ENCODE measurements at regions not wholly inside any gene's neighbourhood (a gene's known extent, or its start where the extent isn't known, plus 50 kb on each side); places are given as distances from the start of the nearest gene placed in this dataset.

DNA sequence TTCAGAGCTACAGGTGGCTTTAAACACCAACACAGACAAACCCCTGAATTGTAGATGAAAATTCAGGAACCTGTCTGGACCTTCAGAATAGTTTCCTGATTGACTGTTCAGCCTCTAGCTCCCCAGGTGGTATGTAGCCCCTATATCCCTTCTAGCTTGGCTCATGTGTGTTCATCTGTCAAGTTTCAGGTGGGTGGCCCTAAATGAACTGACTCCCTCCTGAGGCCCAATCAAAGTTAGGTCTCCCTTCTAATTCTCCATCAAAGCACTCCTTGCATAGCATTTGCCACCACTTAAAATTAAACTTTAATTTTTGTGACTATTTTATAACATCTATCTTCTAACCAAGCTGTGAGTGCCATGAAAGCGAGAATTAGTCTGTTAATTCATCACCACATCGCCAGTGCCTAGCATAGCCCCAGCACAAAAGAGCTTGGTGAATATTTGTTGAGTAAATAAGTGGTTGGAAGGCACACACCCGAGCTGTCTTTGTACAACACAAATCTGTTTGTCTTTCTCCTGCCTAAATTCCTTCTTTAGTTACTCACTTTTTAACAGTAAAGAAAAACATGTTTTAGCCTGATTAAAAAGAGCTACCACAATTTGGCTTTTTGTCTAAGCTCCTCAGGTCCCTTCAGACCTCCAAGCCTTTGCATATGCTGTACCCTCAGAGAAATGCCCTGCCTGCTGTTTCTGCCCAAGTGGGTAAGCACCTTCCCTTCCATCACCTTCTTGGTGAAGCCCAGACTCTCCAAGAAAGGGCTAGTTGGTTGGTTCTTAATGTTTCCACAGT is 138.1 kb upstream of the HMHB1 start:
- no peak overlapping the region for H3K27ac ChIP-seq (ENCODE audit: low read depth in 1 of 3, low read length in 2 of 3)
- no peaks in the 10 kb centered on the region for H3K36me3 ChIP-seq (ENCODE audit: control insufficient read depth in 3 of 3, insufficient read depth in 2 of 3, low read depth in 1 of 3, low read length in 3 of 3)
- H3K27me3 ChIP-seq (ENCODE audit: control insufficient read depth in 3 of 3, insufficient read depth in 3 of 3, low read length in 3 of 3), result no peaks in the 10 kb centered on the region
- peaks cover 0 to 4% of the 10 kb centered on the region in 2 donors for H3K9me3 ChIP-seq (ENCODE audit: control insufficient read depth in 2 of 2, insufficient read depth in 1 of 2, low read depth in 1 of 2, low read length in 1 of 2)
- FAIRE-seq, result no peak
- WGBS, 3 donors, result 71 to 88% (median 73%) methylated on average over 3 of the region's 3 CpGs
- no peak for DNase-seq
- H3K4me1 ChIP-seq (ENCODE audit: control insufficient read depth in 3 of 3, insufficient read depth in 2 of 3, low read depth in 1 of 3, low read length in 2 of 3), result no peaks in the 10 kb centered on the region
- no peak overlapping the region for H3K4me3 ChIP-seq (ENCODE audit: low read depth in 1 of 3, low read length in 3 of 3)

- Histone ChIP-seq H3K4me3 (ENCODE audit: low read depth in 1 of 3, low read length in 3 of 3) (no peak overlapping the region), H3K27ac (ENCODE audit: low read depth in 1 of 3, low read length in 2 of 3) (no peak overlapping the region), H3K9me3 (ENCODE audit: control insufficient read depth in 2 of 2, insufficient read depth in 1 of 2, low read depth in 1 of 2, low read length in 1 of 2) (peaks cover 0 to 4% of the 10 kb centered on the region in 2 donors), H3K27me3 (ENCODE audit: control insufficient read depth in 3 of 3, insufficient read depth in 3 of 3, low read length in 3 of 3) (no peaks in the 10 kb centered on the region), H3K36me3 (ENCODE audit: control insufficient read depth in 3 of 3, insufficient read depth in 2 of 3, low read depth in 1 of 3, low read length in 3 of 3) (no peaks in the 10 kb centered on the region), H3K4me1 (ENCODE audit: control insufficient read depth in 3 of 3, insufficient read depth in 2 of 3, low read depth in 1 of 3, low read length in 2 of 3) (no peaks in the 10 kb centered on the region)
- no peak for FAIRE-seq
- DNase-seq, result no peak
Measured at GRCh38 chr5:143672806-143673205, 139.2 kb upstream of the HMHB1 start.

GRCh38 chr5:143671674-143672569 is 140.0 kb upstream of the HMHB1 start:
- FAIRE-seq, result no peak
- H3K36me3 ChIP-seq (ENCODE audit: control insufficient read depth in 3 of 3, insufficient read depth in 2 of 3, low read depth in 1 of 3, low read length in 3 of 3), result no peaks in the 10 kb centered on the region
- WGBS, 3 donors, result 93 to 94% (median 94%) methylated on average over 5 of the region's 5 CpGs
- no peaks in the 10 kb centered on the region for H3K27me3 ChIP-seq (ENCODE audit: control insufficient read depth in 3 of 3, insufficient read depth in 3 of 3, low read length in 3 of 3)
- peaks cover 0 to 4% of the 10 kb centered on the region in 2 donors for H3K9me3 ChIP-seq (ENCODE audit: control insufficient read depth in 2 of 2, insufficient read depth in 1 of 2, low read depth in 1 of 2, low read length in 1 of 2)
- H3K4me3 ChIP-seq (ENCODE audit: low read depth in 1 of 3, low read length in 3 of 3), result no peak overlapping the region
- DNase-seq, result no peak
- H3K4me1 ChIP-seq (ENCODE audit: control insufficient read depth in 3 of 3, insufficient read depth in 2 of 3, low read depth in 1 of 3, low read length in 2 of 3), result no peaks in the 10 kb centered on the region
- no peak overlapping the region for H3K27ac ChIP-seq (ENCODE audit: low read depth in 1 of 3, low read length in 2 of 3)

DNA sequence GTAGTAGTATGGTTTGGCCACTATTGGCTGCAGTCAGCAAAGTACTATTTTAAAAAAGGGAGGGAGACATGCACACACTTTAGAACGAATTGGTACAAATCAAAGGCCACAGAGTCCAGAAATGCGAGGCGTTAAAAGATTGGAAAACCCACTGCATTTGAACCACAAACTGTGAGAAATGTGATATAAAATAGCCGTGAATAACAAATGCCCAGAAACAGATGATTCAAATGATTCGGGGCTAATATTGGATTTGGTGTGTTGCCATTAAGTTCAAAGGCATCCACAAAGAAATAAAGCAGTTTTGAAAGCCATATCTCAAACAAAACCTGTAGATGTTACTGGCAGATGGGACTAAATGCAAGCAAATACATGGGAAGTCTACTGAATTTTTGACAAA is 140.9 kb upstream of the HMHB1 start:
- Histone ChIP-seq H3K9me3 (ENCODE audit: control insufficient read depth in 2 of 2, insufficient read depth in 1 of 2, low read depth in 1 of 2, low read length in 1 of 2) (peaks cover 0 to 4% of the 10 kb centered on the region in 2 donors), H3K4me1 (ENCODE audit: control insufficient read depth in 3 of 3, insufficient read depth in 2 of 3, low read depth in 1 of 3, low read length in 2 of 3) (no peaks in the 10 kb centered on the region), H3K27me3 (ENCODE audit: control insufficient read depth in 3 of 3, insufficient read depth in 3 of 3, low read length in 3 of 3) (no peaks in the 10 kb centered on the region), H3K36me3 (ENCODE audit: control insufficient read depth in 3 of 3, insufficient read depth in 2 of 3, low read depth in 1 of 3, low read length in 3 of 3) (no peaks in the 10 kb centered on the region), H3K27ac (ENCODE audit: low read depth in 1 of 3, low read length in 2 of 3) (no peak overlapping the region), H3K4me3 (ENCODE audit: low read depth in 1 of 3, low read length in 3 of 3) (no peak overlapping the region)
- no peak for FAIRE-seq
- WGBS, 3 donors, result 93 to 97% (median 95%) methylated on average over 5 of the region's 5 CpGs
- no peak for DNase-seq

- peak in 1 of 2 donors; percentile 26 for DNase-seq
- Histone ChIP-seq H3K4me1 (ENCODE audit: control insufficient read depth in 3 of 3, insufficient read depth in 2 of 3, low read depth in 1 of 3, low read length in 2 of 3) (no peaks in the 10 kb centered on the region), H3K27ac (ENCODE audit: low read depth in 1 of 3, low read length in 2 of 3) (no peak overlapping the region), H3K4me3 (ENCODE audit: low read depth in 1 of 3, low read length in 3 of 3) (no peak overlapping the region), H3K36me3 (ENCODE audit: control insufficient read depth in 3 of 3, insufficient read depth in 2 of 3, low read depth in 1 of 3, low read length in 3 of 3) (no peaks in the 10 kb centered on the region), H3K9me3 (ENCODE audit: control insufficient read depth in 2 of 2, insufficient read depth in 1 of 2, low read depth in 1 of 2, low read length in 1 of 2) (peaks cover 0 to 4% of the 10 kb centered on the region in 2 donors), H3K27me3 (ENCODE audit: control insufficient read depth in 3 of 3, insufficient read depth in 3 of 3, low read length in 3 of 3) (no peaks in the 10 kb centered on the region)
- 52 to 60% (median 59%) methylated on average over 4 of the region's 4 CpGs for WGBS, 3 donors
- FAIRE-seq, result no peak
Measured at GRCh38 chr5:143665866-143666265, 146.1 kb upstream of the HMHB1 start.

- no peak for FAIRE-seq
- Histone ChIP-seq H3K4me3 (ENCODE audit: low read depth in 1 of 3, low read length in 3 of 3) (no peak overlapping the region), H3K9me3 (ENCODE audit: control insufficient read depth in 2 of 2, insufficient read depth in 1 of 2, low read depth in 1 of 2, low read length in 1 of 2) (no peaks in the 10 kb centered on the region), H3K27me3 (ENCODE audit: control insufficient read depth in 3 of 3, insufficient read depth in 3 of 3, low read length in 3 of 3) (no peaks in the 10 kb centered on the region), H3K4me1 (ENCODE audit: control insufficient read depth in 3 of 3, insufficient read depth in 2 of 3, low read depth in 1 of 3, low read length in 2 of 3) (no peaks in the 10 kb centered on the region), H3K36me3 (ENCODE audit: control insufficient read depth in 3 of 3, insufficient read depth in 2 of 3, low read depth in 1 of 3, low read length in 3 of 3) (no peaks in the 10 kb centered on the region), H3K27ac (ENCODE audit: low read depth in 1 of 3, low read length in 2 of 3) (no peak overlapping the region)
- DNase-seq, result no peak
- WGBS, 3 donors, result 89 to 92% (median 90%) methylated on average over 2 of the region's 2 CpGs
Measured at GRCh38 chr5:143664623-143665022, 147.3 kb upstream of the HMHB1 start.

DNA sequence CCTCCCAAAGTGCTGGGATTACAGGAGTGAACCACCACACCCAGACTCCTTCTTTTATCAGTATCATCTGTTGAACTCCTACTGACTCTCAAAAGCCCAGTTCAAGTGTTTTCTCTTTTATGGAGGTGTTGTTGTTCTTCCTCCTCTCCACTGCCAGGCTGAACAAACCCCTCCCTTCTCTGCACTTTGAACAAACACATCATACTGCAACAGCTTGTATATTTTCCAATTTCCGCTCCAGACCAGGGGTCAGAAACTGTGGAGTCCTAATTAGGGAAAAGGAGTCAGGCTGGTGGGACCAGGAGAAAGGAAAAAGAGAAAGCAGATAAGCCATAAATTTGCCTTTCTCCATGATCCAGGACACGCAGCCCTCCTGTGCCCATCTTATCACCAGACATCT is 148.1 kb upstream of the HMHB1 start:
- Histone ChIP-seq H3K4me3 (ENCODE audit: low read depth in 1 of 3, low read length in 3 of 3) (no peak overlapping the region), H3K4me1 (ENCODE audit: control insufficient read depth in 3 of 3, insufficient read depth in 2 of 3, low read depth in 1 of 3, low read length in 2 of 3) (no peaks in the 10 kb centered on the region), H3K9me3 (ENCODE audit: control insufficient read depth in 2 of 2, insufficient read depth in 1 of 2, low read depth in 1 of 2, low read length in 1 of 2) (no peaks in the 10 kb centered on the region), H3K27ac (ENCODE audit: low read depth in 1 of 3, low read length in 2 of 3) (no peak overlapping the region), H3K36me3 (ENCODE audit: control insufficient read depth in 3 of 3, insufficient read depth in 2 of 3, low read depth in 1 of 3, low read length in 3 of 3) (no peaks in the 10 kb centered on the region), H3K27me3 (ENCODE audit: control insufficient read depth in 3 of 3, insufficient read depth in 3 of 3, low read length in 3 of 3) (no peaks in the 10 kb centered on the region)
- DNase-seq (peak; percentile 41 to 76), FAIRE-seq (no peak)
- WGBS, 3 donors, result 26 to 59% (median 28%) methylated on average over 2 of the region's 2 CpGs

- Histone ChIP-seq H3K27me3 (ENCODE audit: control insufficient read depth in 3 of 3, insufficient read depth in 3 of 3, low read length in 3 of 3) (no peaks in the 10 kb centered on the region), H3K4me3 (ENCODE audit: low read depth in 1 of 3, low read length in 3 of 3) (no peak overlapping the region), H3K9me3 (ENCODE audit: control insufficient read depth in 2 of 2, insufficient read depth in 1 of 2, low read depth in 1 of 2, low read length in 1 of 2) (no peaks in the 10 kb centered on the region), H3K4me1 (ENCODE audit: control insufficient read depth in 3 of 3, insufficient read depth in 2 of 3, low read depth in 1 of 3, low read length in 2 of 3) (no peaks in the 10 kb centered on the region), H3K27ac (ENCODE audit: low read depth in 1 of 3, low read length in 2 of 3) (no peak overlapping the region), H3K36me3 (ENCODE audit: control insufficient read depth in 3 of 3, insufficient read depth in 2 of 3, low read depth in 1 of 3, low read length in 3 of 3) (no peaks in the 10 kb centered on the region)
- FAIRE-seq, result no peak
- 64 to 73% (median 72%) methylated on average over 1 of the region's 1 CpG for WGBS, 3 donors
- DNase-seq, result no peak
Measured at GRCh38 chr5:143662020-143662419, 149.9 kb upstream of the HMHB1 start.

Data from small intestine (tissue), 7 donors.